IPS-18a (cell line): ENCODE measurements at regions not wholly inside any gene's neighbourhood (a gene's known extent, or its start where the extent isn't known, plus 50 kb on each side); places are given as distances from the start of the nearest gene placed in this dataset.

Source experiments
- H3K27ac ChIP-seq: one replicate; pipeline ENCODE4 v1.5.1; 2013; ENCODE audit warnings: low read length
- H3K27me3 ChIP-seq: one replicate; pipeline ENCODE4 v1.6.1; 2013; ENCODE audit warnings: mild to moderate bottlenecking, low read length; ENCODE audit not compliant: control insufficient read depth, insufficient read depth
- H3K36me3 ChIP-seq: one replicate; pipeline ENCODE4 v1.6.1; 2013; ENCODE audit warnings: low read depth, low read length; ENCODE audit not compliant: control insufficient read depth
- H3K4me1 ChIP-seq: one replicate; pipeline ENCODE4 v1.6.1; 2013; ENCODE audit warnings: low read depth, low read length; ENCODE audit not compliant: control insufficient read depth
- H3K4me3 ChIP-seq: one replicate; pipeline ENCODE4 v1.5.1; 2013; ENCODE audit warnings: low read length
- H3K9ac ChIP-seq: one replicate; pipeline ENCODE4 v1.6.1; 2013; ENCODE audit warnings: mild to moderate bottlenecking, low read length, moderate library complexity
- H3K9me3 ChIP-seq: one replicate; pipeline ENCODE4 v1.6.1; 2013; ENCODE audit warnings: low read depth, low read length; ENCODE audit not compliant: control insufficient read depth

GRCh38 chr22:47901911-47902310 lies 1139.5 kb downstream of the TBC1D22A start:
- H3K27me3 ChIP-seq, result no peaks in the 10 kb centered on the region
- no peaks in the 10 kb centered on the region for H3K9me3 ChIP-seq
- no peak overlapping the region for H3K9ac ChIP-seq
- no peaks in the 10 kb centered on the region for H3K4me1 ChIP-seq
- H3K4me3 ChIP-seq, result no peak overlapping the region
- H3K36me3 ChIP-seq, result no peaks in the 10 kb centered on the region
- no peak overlapping the region for H3K27ac ChIP-seq

- H3K9ac ChIP-seq, result no peak overlapping the region
- no peaks in the 10 kb centered on the region for H3K9me3 ChIP-seq
- no peak overlapping the region for H3K4me3 ChIP-seq
- no peaks in the 10 kb centered on the region for H3K4me1 ChIP-seq
- H3K27me3 ChIP-seq, result no peaks in the 10 kb centered on the region
- no peaks in the 10 kb centered on the region for H3K36me3 ChIP-seq
- H3K27ac ChIP-seq, result no peak overlapping the region
Observed at GRCh38 chr22:47899894-47900293, 1137.4 kb downstream of the TBC1D22A start.

- no peaks in the 10 kb centered on the region for H3K4me1 ChIP-seq
- H3K36me3 ChIP-seq, result no peaks in the 10 kb centered on the region
- H3K27me3 ChIP-seq, result no peaks in the 10 kb centered on the region
- no peak overlapping the region for H3K4me3 ChIP-seq
- H3K9me3 ChIP-seq, result no peaks in the 10 kb centered on the region
- H3K27ac ChIP-seq, result no peak overlapping the region
- H3K9ac ChIP-seq, result no peak overlapping the region
Observed at GRCh38 chr22:47898946-47899345, 1136.5 kb downstream of the TBC1D22A start.

DNA sequence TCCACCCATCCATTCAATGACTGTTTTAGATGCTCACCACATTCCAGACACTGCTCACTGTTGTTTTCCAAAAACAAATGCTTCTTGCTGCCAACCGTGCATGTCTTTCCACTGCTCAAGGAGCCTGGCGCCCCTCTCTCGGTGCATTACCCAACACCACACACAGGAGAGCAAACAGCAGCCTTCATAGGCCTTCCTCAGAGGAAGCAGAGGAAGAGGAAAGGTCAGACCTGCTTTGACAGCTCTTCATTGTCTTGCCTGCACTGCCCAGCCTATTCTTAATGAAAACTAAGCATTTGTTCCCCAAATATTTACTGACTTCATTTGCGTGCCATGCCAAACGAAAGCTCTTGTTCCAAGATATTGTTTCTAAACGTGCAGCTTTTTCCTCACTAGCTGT lies 1129.2 kb downstream of the TBC1D22A start:
- Histone ChIP-seq H3K27ac (no peak overlapping the region), H3K9ac (no peak overlapping the region), H3K4me3 (no peak overlapping the region), H3K27me3 (no peaks in the 10 kb centered on the region), H3K36me3 (no peaks in the 10 kb centered on the region), H3K9me3 (no peaks in the 10 kb centered on the region), H3K4me1 (no peaks in the 10 kb centered on the region)

GRCh38 chr22:47888817-47889216 lies 1126.4 kb downstream of the TBC1D22A start:
- no peak overlapping the region for H3K9ac ChIP-seq
- no peaks in the 10 kb centered on the region for H3K4me1 ChIP-seq
- no peaks in the 10 kb centered on the region for H3K36me3 ChIP-seq
- no peaks in the 10 kb centered on the region for H3K9me3 ChIP-seq
- no peak overlapping the region for H3K4me3 ChIP-seq
- no peaks in the 10 kb centered on the region for H3K27me3 ChIP-seq
- H3K27ac ChIP-seq, result no peak overlapping the region

GRCh38 chr22:47884775-47885174 lies 1122.3 kb downstream of the TBC1D22A start:
- H3K9me3 ChIP-seq, result no peaks in the 10 kb centered on the region
- no peaks in the 10 kb centered on the region for H3K4me1 ChIP-seq
- H3K9ac ChIP-seq, result no peak overlapping the region
- H3K27me3 ChIP-seq, result no peaks in the 10 kb centered on the region
- H3K4me3 ChIP-seq, result no peak overlapping the region
- no peaks in the 10 kb centered on the region for H3K36me3 ChIP-seq
- no peak overlapping the region for H3K27ac ChIP-seq

- Histone ChIP-seq H3K4me3 (no peak overlapping the region), H3K36me3 (no peaks in the 10 kb centered on the region), H3K27ac (no peak overlapping the region), H3K27me3 (no peaks in the 10 kb centered on the region), H3K4me1 (no peaks in the 10 kb centered on the region), H3K9ac (no peak overlapping the region), H3K9me3 (no peaks in the 10 kb centered on the region)
Observed at GRCh38 chr22:47884200-47884599, 1121.8 kb downstream of the TBC1D22A start.

- no peaks in the 10 kb centered on the region for H3K4me1 ChIP-seq
- H3K27ac ChIP-seq, result no peak overlapping the region
- H3K36me3 ChIP-seq, result no peaks in the 10 kb centered on the region
- no peak overlapping the region for H3K9ac ChIP-seq
- no peaks in the 10 kb centered on the region for H3K27me3 ChIP-seq
- H3K9me3 ChIP-seq, result no peaks in the 10 kb centered on the region
- H3K4me3 ChIP-seq, result no peak overlapping the region
Observed at GRCh38 chr22:47883757-47884156, 1121.3 kb downstream of the TBC1D22A start.

GRCh38 chr22:47879346-47879745 lies 1116.9 kb downstream of the TBC1D22A start:
- Histone ChIP-seq H3K9ac (no peak overlapping the region), H3K27ac (no peak overlapping the region), H3K27me3 (no peaks in the 10 kb centered on the region), H3K4me3 (no peak overlapping the region), H3K4me1 (no peaks in the 10 kb centered on the region), H3K9me3 (no peaks in the 10 kb centered on the region), H3K36me3 (no peaks in the 10 kb centered on the region)

DNA sequence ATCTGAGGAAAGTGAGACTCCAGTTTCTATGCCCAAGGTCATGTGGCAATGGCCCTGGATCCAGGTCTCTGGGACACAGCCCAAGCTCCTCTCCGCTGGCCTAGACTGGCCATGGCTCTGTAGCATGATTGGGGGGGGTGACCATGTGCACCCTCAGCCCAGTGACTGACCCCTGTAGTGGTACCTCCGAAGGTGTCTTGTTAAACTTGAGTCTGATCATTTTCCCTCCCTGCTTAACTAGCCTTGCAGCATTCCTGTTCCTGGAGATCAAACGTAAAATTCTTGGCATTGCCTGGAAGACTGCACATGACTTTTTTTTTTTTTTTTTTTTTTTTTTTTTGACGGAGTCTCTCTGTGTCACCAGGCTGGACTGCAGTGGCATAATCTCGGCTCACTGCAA lies 1116.0 kb downstream of the TBC1D22A start:
- H3K36me3 ChIP-seq, result no peaks in the 10 kb centered on the region

DNA sequence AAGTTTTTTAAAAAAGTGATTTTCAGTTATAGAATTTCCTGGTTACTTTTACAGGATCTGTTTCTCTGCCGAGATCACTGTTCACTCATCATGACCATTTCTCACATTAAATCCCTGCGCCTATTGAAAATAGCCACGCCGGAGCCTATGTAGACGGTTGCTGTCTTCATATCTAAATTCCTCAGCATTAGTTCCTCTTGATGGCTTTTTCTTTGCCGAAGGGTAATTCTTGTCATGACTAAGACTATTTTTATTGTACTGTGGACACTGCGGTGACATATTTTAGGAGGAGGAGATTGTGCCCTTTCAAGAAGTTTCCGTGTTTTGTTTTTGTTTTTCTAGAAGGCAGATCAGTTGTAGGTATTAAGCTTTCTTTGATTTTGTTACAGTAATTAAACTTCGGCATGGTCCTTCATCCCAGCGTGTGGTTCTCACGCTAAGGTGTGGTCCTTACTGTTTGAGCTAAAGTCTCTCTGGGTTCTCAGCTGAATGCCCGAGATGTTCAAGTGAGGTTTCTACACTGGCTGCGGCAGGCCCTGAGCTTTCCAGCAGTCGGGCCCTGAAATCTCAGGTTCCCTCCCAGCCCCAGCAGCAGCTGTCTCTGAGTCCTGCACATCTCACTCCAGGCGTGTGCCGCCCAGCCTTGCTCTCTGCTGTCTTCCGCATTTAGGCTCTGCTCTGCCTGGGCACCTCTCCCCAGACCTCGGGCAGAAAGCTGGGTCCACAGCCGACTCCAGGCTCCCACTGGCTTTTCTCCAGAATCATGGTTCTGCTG lies 1110.5 kb downstream of the TBC1D22A start:
- Histone ChIP-seq H3K9me3 (no peaks in the 10 kb centered on the region), H3K36me3 (no peaks in the 10 kb centered on the region), H3K4me1 (no peaks in the 10 kb centered on the region), H3K27me3 (no peaks in the 10 kb centered on the region), H3K27ac (no peak overlapping the region), H3K4me3 (no peak overlapping the region), H3K9ac (no peak overlapping the region)

More for the DNA sequence above, 1116.0 kb downstream of the TBC1D22A start:
- H3K9ac ChIP-seq, result no peak overlapping the region
- H3K4me3 ChIP-seq, result no peak overlapping the region
- no peaks in the 10 kb centered on the region for H3K27me3 ChIP-seq
- no peaks in the 10 kb centered on the region for H3K4me1 ChIP-seq
- no peak overlapping the region for H3K27ac ChIP-seq
- H3K9me3 ChIP-seq, result no peaks in the 10 kb centered on the region

- Histone ChIP-seq H3K4me3 (no peak overlapping the region), H3K9ac (no peak overlapping the region), H3K27me3 (no peaks in the 10 kb centered on the region), H3K36me3 (no peaks in the 10 kb centered on the region), H3K4me1 (no peaks in the 10 kb centered on the region), H3K9me3 (peaks cover 4% of the 10 kb centered on the region), H3K27ac (no peak overlapping the region)
Observed at GRCh38 chr22:47865626-47866025, 1103.2 kb downstream of the TBC1D22A start.
